OCI-LY7 (cell line): ENCODE measurements at regions not wholly inside any gene's neighbourhood (a gene's known extent, or its start where the extent isn't known, plus 50 kb on each side); places are given as distances from the start of the nearest gene placed in this dataset.

Experiments used
- BruUV-seq: library from RNA; stranded (reverse); fragments of 400-500 nt; replicated peaks from 2 replicates; lab custom pipeline; 2021; lab: Mats Ljungman, UMichigan
- CTCF ChIA-PET: fragments of 300-600 bp; sonication (Branson Sonifier 250); formaldehyde crosslinking; loops from one replicate; lab custom pipeline; 2022; ENCODE audit warnings: antibody characterized with exemption; ENCODE audit not compliant: unreplicated experiment; lab: Charles Lee
- POLR2A ChIA-PET: fragments of 300-600 bp; sonication (Branson Sonifier 250); formaldehyde crosslinking; loops from one replicate; lab custom pipeline; 2022; ENCODE audit warnings: antibody characterized with exemption; lab: Charles Lee
- DNase-seq: peaks from one replicate; pipeline ENCODE4 v3.0.0-alpha.2; 2015; ENCODE audit warnings: low spot score
- H2AFZ ChIP-seq: fragments of 200-600 bp; sonication (generic), shearing (Covaris generic); 2 replicates; pipeline ENCODE4 v1.6.1; 2014; ENCODE audit warnings: mild to moderate bottlenecking, antibody characterized with exemption, low read length, moderate library complexity
- H3K27ac ChIP-seq: fragments of 200-600 bp; sonication (generic); 2 replicates; pipeline ENCODE4 v1.5.1; 2014; ENCODE audit warnings: mixed run types, low read depth, mild to moderate bottlenecking, moderate library complexity, low read length, inconsistent platforms; ENCODE audit not compliant: poor library complexity, severe bottlenecking
- H3K36me3 ChIP-seq: fragments of 200-600 bp; sonication (generic); 2 replicates; pipeline ENCODE4 v1.6.1; 2014; ENCODE audit warnings: mild to moderate bottlenecking, antibody characterized with exemption, low read length, moderate library complexity, mixed read lengths; ENCODE audit not compliant: insufficient read depth
- H3K4me1 ChIP-seq: fragments of 200-600 bp; sonication (generic); 2 replicates; pipeline ENCODE4 v1.5.1; 2014; ENCODE audit warnings: mild to moderate bottlenecking, low read length; ENCODE audit not compliant: insufficient read depth, poor library complexity, severe bottlenecking
- H3K4me2 ChIP-seq: fragments of 200-600 bp; sonication (generic); 2 replicates; pipeline ENCODE4 v1.6.1; 2014; ENCODE audit warnings: mild to moderate bottlenecking, low read length
- H3K4me3 ChIP-seq: fragments of 200-600 bp; sonication (generic); 2 replicates; pipeline ENCODE4 v1.5.1; 2014; ENCODE audit warnings: mild to moderate bottlenecking, low read depth, low read length; ENCODE audit not compliant: poor library complexity, severe bottlenecking
- H3K79me2 ChIP-seq: fragments of 200-600 bp; sonication (generic); 2 replicates; pipeline ENCODE4 v1.6.1; 2016; ENCODE audit warnings: low read depth, mild to moderate bottlenecking, low read length, moderate library complexity, mixed read lengths; ENCODE audit not compliant: insufficient read depth
- H3K9me2 ChIP-seq: fragments of 200-600 bp; sonication (generic); 2 replicates; pipeline ENCODE4 v1.6.1; 2016; ENCODE audit warnings: mild to moderate bottlenecking, low read length, mixed read lengths; ENCODE audit not compliant: insufficient read depth
- H3K9me3 ChIP-seq: fragments of 200-600 bp; sonication (generic); 2 replicates; pipeline ENCODE4 v1.6.1; 2014; ENCODE audit warnings: mild to moderate bottlenecking, mixed run types, low read length, mixed read lengths
- H4K20me1 ChIP-seq: fragments of 200-600 bp; sonication (generic); 2 replicates; pipeline ENCODE4 v1.6.1; 2014; ENCODE audit warnings: mild to moderate bottlenecking, antibody characterized with exemption, low read length, moderate library complexity, mixed read lengths; ENCODE audit not compliant: insufficient read depth
- EZH2phosphoT487 ChIP-seq: fragments of 200-600 bp; sonication (generic); IDR thresholded peaks from 2 replicates; pipeline ENCODE4 v1.6.1; 2018; ENCODE audit warnings: low read depth, borderline replicate concordance, mild to moderate bottlenecking, mixed run types, antibody characterized with exemption, low read length, moderate library complexity, mixed read lengths
- intact Hi-C: fragments of 100-400 bp; cut with micrococcal nuclease; formaldehyde crosslinking; loops from one replicate; pipeline ENCODE4 v1.10.0; 2022; ENCODE audit not compliant: unreplicated experiment
- TF ChIP-seq, protein P1 (sequence below): fragments of 200-600 bp; sonication (generic); conservative IDR thresholded peaks from 2 replicates; pipeline ENCODE4 v1.5.1; 2014; ENCODE audit warnings: mild to moderate bottlenecking, antibody characterized with exemption, low read length, moderate library complexity, mixed read lengths

- Histone ChIP-seq H3K4me2 (no peak overlapping the region), H3K9me3 (no peaks in the 10 kb centered on the region), H3K4me3 (no peak overlapping the region), H3K36me3 (no peaks in the 10 kb centered on the region), H3K79me2 (no peaks in the 10 kb centered on the region), H4K20me1 (no peaks in the 10 kb centered on the region), H3K9me2 (no peaks in the 10 kb centered on the region), H3K4me1 (peaks cover 45% of the 10 kb centered on the region), H2AFZ (peak overlapping the region; percentile 0; the same call in 1 of the 2 replicates), H3K27ac (no peak overlapping the region)
- intact Hi-C loops: no loop called here
- TF ChIP-seq, protein P1, sequence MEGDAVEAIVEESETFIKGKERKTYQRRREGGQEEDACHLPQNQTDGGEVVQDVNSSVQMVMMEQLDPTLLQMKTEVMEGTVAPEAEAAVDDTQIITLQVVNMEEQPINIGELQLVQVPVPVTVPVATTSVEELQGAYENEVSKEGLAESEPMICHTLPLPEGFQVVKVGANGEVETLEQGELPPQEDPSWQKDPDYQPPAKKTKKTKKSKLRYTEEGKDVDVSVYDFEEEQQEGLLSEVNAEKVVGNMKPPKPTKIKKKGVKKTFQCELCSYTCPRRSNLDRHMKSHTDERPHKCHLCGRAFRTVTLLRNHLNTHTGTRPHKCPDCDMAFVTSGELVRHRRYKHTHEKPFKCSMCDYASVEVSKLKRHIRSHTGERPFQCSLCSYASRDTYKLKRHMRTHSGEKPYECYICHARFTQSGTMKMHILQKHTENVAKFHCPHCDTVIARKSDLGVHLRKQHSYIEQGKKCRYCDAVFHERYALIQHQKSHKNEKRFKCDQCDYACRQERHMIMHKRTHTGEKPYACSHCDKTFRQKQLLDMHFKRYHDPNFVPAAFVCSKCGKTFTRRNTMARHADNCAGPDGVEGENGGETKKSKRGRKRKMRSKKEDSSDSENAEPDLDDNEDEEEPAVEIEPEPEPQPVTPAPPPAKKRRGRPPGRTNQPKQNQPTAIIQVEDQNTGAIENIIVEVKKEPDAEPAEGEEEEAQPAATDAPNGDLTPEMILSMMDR: no peak
- no peak for TF ChIP-seq EZH2phosphoT487
- CTCF ChIA-PET: no interaction called here
- BruUV-seq: no TSS peak
- DNase-seq: no peak
- POLR2A ChIA-PET: interaction anchor here (1.0 kb wide), 2 partner anchors 18 to 79 kb away, joined by 3 read pairs; no protein-coding TSS in a partner anchor
Observed at GRCh38 chr10:63699785-63700613, 178.8 kb downstream of the REEP3 start.

- Histone ChIP-seq H3K27ac (no peak overlapping the region), H2AFZ (no peak overlapping the region), H4K20me1 (no peaks in the 10 kb centered on the region), H3K4me1 (peaks cover 45% of the 10 kb centered on the region), H3K79me2 (no peaks in the 10 kb centered on the region), H3K9me3 (no peaks in the 10 kb centered on the region), H3K9me2 (no peaks in the 10 kb centered on the region), H3K4me2 (no peak overlapping the region), H3K36me3 (no peaks in the 10 kb centered on the region), H3K4me3 (no peak overlapping the region)
- intact Hi-C loops: no loop called here
- BruUV-seq: no TSS peak
- TF ChIP-seq EZH2phosphoT487: no peak
- TF ChIP-seq, protein P1: no peak
- ChIA-PET POLR2A (interaction anchor here (0.6 to 1.0 kb wide), 3 partner anchors 12 to 79 kb away, joined by 3 read pairs; no protein-coding TSS in a partner anchor), CTCF (no interaction called here)
- DNase-seq: no peak
Observed at GRCh38 chr10:63700631-63701156, 179.5 kb downstream of the REEP3 start.
